Fibroblast of mammary gland (primary cell): ENCODE measurements at regions not wholly inside any gene's neighbourhood (a gene's known extent, or its start where the extent isn't known, plus 50 kb on each side); places are given as distances from the start of the nearest gene placed in this dataset.

Experiments used
- DNase-seq: peaks from one replicate; pipeline ENCODE4 v3.0.0-alpha.2; 2010; ENCODE audit warnings: low read depth
- H3K4me3 ChIP-seq: 2 replicates; pipeline ENCODE4 v1.5.1; 2011; ENCODE audit warnings: low read depth, mild to moderate bottlenecking, low read length, moderate library complexity; ENCODE audit not compliant: control insufficient read depth
- TF ChIP-seq, protein P1 (sequence below): conservative IDR thresholded peaks from 2 replicates; pipeline ENCODE4 v1.5.1; 2011; ENCODE audit warnings: low read depth, low read length, inconsistent platforms; ENCODE audit not compliant: control insufficient read depth, insufficient read depth

DNA sequence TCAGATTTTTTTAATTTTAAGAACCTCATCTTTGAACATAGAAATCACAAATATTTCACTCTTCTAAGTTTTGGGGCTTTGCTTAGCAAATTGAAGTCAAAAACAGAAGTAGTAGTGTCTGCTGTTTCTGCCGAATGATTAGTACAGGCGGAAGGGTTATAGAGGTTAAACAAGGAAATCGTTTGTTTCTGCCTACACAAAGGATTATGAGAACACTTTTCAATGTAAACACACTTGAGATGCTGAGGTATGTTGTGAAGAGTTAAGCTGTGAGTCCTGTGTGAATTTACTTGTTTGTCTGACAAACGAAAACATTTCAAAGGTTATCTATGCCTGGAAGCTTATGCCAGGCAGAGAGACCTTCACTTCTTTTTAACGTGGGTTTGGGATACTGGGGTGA is 224.8 kb downstream of the CETN3 start:
- H3K4me3 ChIP-seq = no peak overlapping the region
- TF ChIP-seq, protein P1, sequence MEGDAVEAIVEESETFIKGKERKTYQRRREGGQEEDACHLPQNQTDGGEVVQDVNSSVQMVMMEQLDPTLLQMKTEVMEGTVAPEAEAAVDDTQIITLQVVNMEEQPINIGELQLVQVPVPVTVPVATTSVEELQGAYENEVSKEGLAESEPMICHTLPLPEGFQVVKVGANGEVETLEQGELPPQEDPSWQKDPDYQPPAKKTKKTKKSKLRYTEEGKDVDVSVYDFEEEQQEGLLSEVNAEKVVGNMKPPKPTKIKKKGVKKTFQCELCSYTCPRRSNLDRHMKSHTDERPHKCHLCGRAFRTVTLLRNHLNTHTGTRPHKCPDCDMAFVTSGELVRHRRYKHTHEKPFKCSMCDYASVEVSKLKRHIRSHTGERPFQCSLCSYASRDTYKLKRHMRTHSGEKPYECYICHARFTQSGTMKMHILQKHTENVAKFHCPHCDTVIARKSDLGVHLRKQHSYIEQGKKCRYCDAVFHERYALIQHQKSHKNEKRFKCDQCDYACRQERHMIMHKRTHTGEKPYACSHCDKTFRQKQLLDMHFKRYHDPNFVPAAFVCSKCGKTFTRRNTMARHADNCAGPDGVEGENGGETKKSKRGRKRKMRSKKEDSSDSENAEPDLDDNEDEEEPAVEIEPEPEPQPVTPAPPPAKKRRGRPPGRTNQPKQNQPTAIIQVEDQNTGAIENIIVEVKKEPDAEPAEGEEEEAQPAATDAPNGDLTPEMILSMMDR = no peak

DNA sequence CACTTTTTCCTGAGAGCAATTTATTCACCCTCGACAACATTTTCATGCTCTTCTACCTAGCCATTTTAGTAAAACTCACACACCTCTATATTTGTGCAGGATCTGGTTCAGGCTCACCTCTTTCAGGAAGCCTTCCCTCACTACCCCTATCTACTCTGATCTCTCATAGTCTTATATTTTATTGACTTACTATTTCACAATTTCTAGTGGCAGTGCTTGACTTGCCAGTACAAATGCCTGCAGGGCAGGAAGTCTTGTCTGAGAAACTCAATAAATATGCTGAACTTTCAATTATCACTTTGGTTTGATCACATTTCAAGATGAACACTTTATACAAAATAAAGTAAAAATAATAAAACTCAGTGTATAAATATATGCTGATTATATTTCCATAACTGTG is 226.8 kb downstream of the CETN3 start:
- no peak overlapping the region for H3K4me3 ChIP-seq
- DNase-seq = no peak
- TF ChIP-seq, protein P1 = no peak

More for the DNA sequence above, 224.8 kb downstream of the CETN3 start:
- DNase-seq = no peak

GRCh38 chr5:90174236-90174635 is 235.3 kb downstream of the CETN3 start:
- TF ChIP-seq, protein P1 = no peak
- DNase-seq = no peak
- no peak overlapping the region for H3K4me3 ChIP-seq

DNA sequence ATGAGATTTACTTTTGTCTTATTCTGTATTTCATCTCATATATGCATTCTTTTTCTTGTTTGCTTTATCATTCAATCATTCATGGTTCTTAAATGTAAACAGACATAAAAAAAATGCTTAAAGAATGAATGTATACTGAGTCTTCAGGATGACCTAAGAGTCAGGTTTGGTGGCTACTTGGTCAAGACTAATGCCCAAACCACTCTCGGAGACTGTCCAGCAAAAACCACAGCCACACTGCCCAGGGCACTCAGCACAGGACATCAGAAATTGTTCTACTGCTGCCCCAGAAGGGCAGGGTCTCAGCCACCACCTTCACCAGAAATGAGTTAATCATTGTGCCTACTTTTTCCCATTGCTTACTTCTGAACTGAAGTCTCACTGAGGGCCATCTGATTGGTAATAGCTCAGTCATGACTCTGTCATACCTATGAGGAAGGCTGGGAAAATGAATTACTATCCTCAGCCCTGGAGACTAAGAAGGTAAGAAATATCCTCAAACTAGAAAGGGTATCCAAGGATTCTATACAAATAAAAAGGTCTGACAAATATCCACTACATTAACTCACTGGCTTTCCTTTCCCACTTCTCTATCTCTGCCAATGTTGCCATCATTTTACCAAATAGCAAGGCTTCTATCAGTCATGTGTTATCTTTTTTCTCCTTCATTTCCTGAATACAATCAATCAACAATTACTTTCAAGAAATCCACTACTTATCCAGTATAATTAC is 236.1 kb downstream of the CETN3 start:
- no peak overlapping the region for H3K4me3 ChIP-seq
- no peak for DNase-seq
- TF ChIP-seq, protein P1 = no peak

DNA sequence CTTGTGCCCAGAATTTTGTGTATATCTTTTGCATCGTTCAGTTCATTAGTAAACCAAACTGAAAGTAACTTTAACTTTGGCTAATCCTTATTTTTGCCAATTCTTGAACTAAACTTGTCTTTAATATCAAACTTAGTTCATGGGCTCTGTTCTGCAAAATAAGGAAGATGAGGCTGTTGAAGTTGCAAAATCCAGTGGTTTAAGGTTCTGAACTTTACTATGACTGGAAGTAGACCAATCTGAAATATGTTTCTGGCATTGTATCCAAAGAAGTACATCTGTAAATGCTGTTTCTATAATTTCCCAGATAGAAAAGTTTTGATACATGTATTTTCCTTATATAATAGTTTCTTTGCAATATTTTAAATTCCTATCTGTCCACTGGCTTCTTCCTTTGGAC is 238.1 kb downstream of the CETN3 start:
- DNase-seq = no peak
- TF ChIP-seq, protein P1 = no peak

GRCh38 chr5:90170261-90170660 is 239.3 kb downstream of the CETN3 start:
- no peak overlapping the region for H3K4me3 ChIP-seq
- TF ChIP-seq, protein P1 = no peak
- peak; percentile 17 for DNase-seq

More for the DNA sequence above, 238.1 kb downstream of the CETN3 start:
- no peak overlapping the region for H3K4me3 ChIP-seq

DNA sequence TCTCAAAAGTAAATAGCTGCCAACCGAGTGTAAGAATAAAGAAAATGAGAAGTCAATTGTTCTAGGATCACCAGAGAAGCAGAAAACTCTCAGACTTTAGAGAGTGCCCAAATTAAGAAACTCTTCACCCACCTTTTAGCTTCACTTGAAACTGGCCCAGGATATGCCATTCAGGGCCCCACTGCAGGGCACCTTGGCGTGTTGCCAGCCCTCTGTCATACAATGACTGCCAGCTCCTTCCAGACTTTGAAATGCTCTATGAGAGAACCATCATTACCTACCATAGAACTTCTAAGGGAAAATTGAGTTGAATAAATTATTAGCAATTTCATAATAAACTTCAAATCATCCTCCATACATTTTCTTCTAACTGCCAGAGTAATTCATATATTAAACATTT is 240.5 kb downstream of the CETN3 start:
- TF ChIP-seq, protein P1 = no peak
- H3K4me3 ChIP-seq = no peak overlapping the region
- no peak for DNase-seq
